ENCODE measurements at regions not wholly inside any gene's neighbourhood (a gene's known extent, or its start where the extent isn't known, plus 50 kb on each side); places are given as distances from the start of the nearest gene placed in this dataset.

- no peak for TF ChIP-seq CTCF (conservative IDR thresholded peaks at IDR 0.05; ENCODE audit: low read length)
- TF ChIP-seq EZH2phosphoT487 (IDR thresholded peaks at IDR 0.05; ENCODE audit: borderline replicate concordance) = no peak
These were observed 159.3 kb downstream of the FAM124B start for GRCh38 chr2:224242561-224242960.
